Right renal pelvis (tissue), 4 donors: ENCODE measurements at regions not wholly inside any gene's neighbourhood (a gene's known extent, or its start where the extent isn't known, plus 50 kb on each side); places are given as distances from the start of the nearest gene placed in this dataset.

Source experiments
- DNase-seq, 4 donors: peaks; one replicate each; pipeline ENCODE4 v3.0.0-alpha.2; 2013; ENCODE audit warnings: low read depth in 4 of 4, low spot score in 3 of 4, missing footprints in 1 of 4

- DNase-seq = no peak
Measured at GRCh38 chr2:120579916-120580685, 155.6 kb upstream of the GLI2 start.

- DNase-seq = no peak
Measured at GRCh38 chr2:120580709-120581108, 155.0 kb upstream of the GLI2 start.

GRCh38 chr2:120583121-120583520 lies 152.5 kb upstream of the GLI2 start:
- DNase-seq = no peak

GRCh38 chr2:120583851-120584570 lies 151.7 kb upstream of the GLI2 start:
- no peak for DNase-seq

GRCh38 chr2:120586507-120587278 lies 149.0 kb upstream of the GLI2 start:
- DNase-seq = no peak

GRCh38 chr2:120587279-120587996 lies 148.2 kb upstream of the GLI2 start:
- DNase-seq = no peak

GRCh38 chr2:120587997-120588336 lies 147.7 kb upstream of the GLI2 start:
- no peak for DNase-seq

GRCh38 chr2:120589771-120590608 lies 145.7 kb upstream of the GLI2 start:
- no peak for DNase-seq

- no peak for DNase-seq
Measured at GRCh38 chr2:120590841-120591240, 144.8 kb upstream of the GLI2 start.

- no peak for DNase-seq
Measured at GRCh38 chr2:120591572-120591971, 144.1 kb upstream of the GLI2 start.

- DNase-seq = no peak
Measured at GRCh38 chr2:120592084-120592483, 143.6 kb upstream of the GLI2 start.

- DNase-seq = no peak
Measured at GRCh38 chr2:120593921-120594686, 141.6 kb upstream of the GLI2 start.

- no peak for DNase-seq
Measured at GRCh38 chr2:120594856-120595685, 140.6 kb upstream of the GLI2 start.

GRCh38 chr2:120595739-120596138 lies 139.9 kb upstream of the GLI2 start:
- DNase-seq = no peak

- no peak for DNase-seq
Measured at GRCh38 chr2:120596191-120596811, 139.4 kb upstream of the GLI2 start.

GRCh38 chr2:120596990-120597594 lies 138.6 kb upstream of the GLI2 start:
- DNase-seq = no peak

GRCh38 chr2:120597595-120598193 lies 138.0 kb upstream of the GLI2 start:
- no peak for DNase-seq
